HG02970 (cell line): ENCODE measurements at regions not wholly inside any gene's neighbourhood (a gene's known extent, or its start where the extent isn't known, plus 50 kb on each side); places are given as distances from the start of the nearest gene placed in this dataset.
"Not testable (repeated sequence)": the region's sequence is repeated elsewhere in the genome, so short reads cannot be mapped to it uniquely, and the experiment has no call there.

Source experiments
- ATAC-seq: cut with Tn5 transposase; IDR thresholded peaks from one replicate; pipeline ENCODE4 v1.9.1; 2021; ENCODE audit warnings: mild to moderate bottlenecking, moderate library complexity, moderate number of reproducible peaks; ENCODE audit not compliant: unreplicated experiment, low FRiP score

DNA sequence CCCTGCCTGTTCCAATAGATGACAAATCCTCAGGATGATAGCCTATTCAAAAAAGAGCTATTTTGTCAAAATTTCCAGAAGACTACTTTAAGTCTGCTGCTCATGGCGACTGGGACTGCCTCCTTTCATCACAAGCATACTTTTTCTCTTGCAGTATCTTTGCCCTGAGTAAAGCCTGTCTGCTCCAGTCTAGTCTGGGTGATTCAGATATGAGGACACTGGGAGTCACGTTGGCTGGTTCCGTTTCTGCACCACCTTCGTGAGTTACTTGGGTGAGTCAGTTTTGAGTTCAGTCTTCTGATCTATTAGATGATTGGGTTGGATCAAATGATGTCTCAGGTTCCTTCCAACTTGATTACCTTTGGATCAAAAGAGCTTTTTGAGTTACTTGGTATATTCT is 301.3 kb upstream of the STXBP6 start:
- no peak for ATAC-seq

DNA sequence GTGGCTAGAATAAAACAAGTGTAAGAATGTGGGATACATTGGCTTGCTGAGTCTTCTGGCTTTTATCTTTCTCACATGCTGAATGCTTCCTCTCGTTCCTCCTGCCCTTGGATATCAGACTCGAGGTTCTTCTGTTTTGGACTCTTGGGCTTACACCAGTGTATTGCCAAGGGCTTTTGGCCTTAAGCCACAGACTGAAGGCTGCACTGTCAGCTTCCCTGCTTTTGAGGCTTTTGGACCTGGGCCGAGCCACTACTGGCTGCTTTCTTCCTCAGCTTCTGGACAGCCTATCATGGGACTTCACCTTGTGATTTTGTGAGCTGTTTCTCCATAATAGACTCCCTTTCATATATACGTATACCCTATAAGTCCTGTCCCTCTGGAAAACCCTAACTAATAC is 300.9 kb upstream of the STXBP6 start:
- no peak for ATAC-seq

DNA sequence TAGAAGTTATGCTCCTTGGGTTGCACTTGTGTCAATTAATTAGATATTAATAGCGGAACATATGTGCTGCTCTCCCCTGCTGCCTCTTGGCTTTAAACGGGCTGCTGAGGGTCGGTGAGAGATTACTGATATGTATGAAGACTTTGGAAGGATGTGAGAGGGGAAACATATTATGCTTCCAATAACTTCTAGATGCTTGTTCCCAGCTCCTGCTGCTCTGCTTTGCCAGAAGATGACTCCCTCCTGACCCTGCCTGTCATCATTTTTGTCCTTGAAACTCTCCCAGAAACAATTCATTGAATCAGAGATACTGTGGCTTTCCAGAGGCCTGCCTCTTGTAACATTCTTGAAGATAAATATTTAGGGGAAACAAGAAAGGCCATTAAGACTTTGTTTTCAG is 300.1 kb upstream of the STXBP6 start:
- no peak for ATAC-seq

DNA sequence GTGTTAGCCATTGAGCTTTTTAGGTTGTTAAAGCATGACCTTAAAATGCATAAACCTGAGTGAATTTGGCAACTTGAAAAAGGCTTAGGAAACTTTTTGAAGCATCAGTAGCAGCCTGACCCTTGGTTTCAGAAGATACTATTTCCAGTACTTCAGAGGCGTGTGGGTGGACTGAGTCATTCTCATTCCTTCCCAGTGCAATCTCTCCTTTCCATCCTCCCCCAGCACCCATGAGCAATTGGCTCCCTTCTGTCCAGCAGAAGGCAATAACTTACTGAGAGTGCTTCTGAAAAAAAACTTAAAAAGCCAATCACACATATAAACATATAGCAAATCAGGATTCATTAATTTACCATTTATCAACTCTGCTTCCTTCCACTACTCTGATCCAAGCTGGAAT is 299.3 kb upstream of the STXBP6 start:
- ATAC-seq = no peak

DNA sequence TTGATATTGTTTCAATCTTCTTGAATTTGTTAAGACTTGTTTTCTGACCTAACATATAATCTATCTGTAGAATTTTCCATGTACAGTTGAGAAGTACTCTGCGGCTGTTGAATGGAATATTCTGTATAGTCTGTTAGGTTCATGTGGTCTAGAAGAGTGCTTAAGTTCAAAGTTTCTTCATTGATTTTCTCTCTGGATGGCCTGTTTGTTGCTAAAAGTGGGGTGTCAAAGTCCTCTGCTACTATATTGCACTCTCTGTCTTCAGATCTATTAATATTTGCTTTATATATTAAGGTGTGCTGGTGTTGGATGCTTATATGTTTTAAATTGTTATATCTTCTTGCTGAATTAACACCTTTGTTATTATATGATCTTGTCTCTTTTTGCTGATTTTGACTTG is 290.9 kb upstream of the STXBP6 start:
- no peak for ATAC-seq

DNA sequence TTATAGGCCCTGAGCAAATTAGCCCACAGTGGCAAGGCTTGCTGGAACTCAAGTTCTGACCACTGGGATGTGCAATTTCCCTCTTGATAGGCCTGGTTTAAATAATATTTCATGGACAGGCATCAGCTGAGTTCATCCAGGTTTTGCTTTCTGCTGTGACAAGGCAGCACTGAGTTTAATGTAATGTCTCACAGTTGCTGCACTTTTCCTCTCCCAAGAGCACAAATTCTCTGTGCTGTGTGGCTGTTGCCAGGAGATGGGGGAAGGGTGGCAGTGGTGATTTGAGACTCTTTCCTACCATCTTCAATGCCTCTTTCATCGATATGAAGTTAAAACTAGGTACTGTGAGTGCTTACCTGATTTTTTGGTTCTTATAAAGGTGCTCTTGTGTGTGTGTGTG is 272.8 kb upstream of the STXBP6 start:
- no peak for ATAC-seq

DNA sequence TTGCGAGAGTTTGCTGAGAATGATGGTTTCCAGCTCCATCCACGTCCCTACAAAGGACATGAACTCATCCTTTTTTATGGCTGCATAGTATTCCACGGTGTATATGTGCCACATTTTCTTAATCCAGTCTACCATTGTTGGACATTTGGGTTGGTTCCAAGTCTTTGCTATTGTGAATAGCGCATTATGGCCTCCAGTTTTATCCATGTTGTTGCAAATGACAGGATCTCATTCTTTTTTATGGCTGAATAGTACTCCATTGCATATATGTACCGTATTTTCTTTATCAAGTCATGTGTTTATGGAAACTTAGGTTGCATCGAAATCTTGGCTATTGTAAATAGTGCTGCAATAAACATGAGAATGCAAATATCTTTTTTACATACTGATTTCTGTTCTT is 266.1 kb upstream of the STXBP6 start:
- not testable (repeated sequence) for ATAC-seq

DNA sequence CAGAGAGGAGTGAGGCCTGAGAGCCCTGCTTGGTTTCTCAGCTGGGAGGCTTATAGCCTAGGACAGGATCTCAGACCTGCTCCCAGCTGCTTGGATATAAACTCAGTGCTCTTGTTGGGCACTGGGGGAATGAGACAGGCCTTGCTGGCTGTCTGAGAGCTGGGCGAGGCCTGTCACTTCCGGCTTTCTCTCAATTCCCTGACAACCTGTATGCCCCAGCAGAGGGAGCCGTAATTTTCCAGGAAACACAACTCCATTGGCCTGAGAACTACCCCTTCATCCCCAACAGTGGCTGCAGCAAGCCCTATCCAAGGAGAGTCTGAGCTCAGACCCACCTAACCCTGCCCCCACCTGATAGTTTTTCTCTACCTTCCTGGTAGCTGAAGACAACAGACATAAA is 258.3 kb upstream of the STXBP6 start:
- no peak for ATAC-seq

DNA sequence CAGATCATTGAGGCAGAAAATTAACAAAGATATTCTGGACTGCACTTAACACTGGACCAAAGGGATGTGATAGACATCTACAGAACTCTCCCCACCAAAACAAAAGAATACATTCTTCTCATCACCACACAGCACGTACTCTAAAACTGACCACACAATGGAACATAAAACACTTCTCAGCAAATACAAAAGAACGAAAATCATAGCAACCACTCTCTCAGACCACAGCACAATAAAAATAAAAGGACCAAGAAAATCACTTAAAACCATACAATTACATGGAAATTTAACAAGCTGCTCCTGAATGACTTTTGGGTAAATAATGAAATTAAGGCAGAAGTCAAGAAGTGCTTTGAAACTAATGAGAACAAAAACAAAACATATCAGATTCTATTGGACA is 254.0 kb upstream of the STXBP6 start:
- ATAC-seq = no peak

DNA sequence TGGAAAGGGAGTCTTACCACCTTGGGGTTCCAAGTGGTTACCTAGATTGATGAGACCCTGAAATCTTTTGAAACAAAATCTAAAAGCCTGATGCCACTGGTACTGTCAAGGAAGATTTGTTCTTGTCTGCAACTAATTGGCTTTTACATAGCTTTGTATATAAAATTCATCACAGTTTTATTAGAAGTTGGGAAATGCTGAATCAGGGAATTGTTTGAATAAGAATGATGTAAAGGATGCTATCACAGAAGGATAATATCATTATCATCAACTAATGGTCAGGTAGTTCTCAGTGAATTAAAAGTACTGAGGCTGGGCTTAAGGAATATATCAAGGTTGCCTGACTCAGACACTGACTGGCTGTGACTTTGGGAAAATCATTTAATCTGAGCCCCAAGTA is 248.3 kb upstream of the STXBP6 start:
- ATAC-seq = no peak

DNA sequence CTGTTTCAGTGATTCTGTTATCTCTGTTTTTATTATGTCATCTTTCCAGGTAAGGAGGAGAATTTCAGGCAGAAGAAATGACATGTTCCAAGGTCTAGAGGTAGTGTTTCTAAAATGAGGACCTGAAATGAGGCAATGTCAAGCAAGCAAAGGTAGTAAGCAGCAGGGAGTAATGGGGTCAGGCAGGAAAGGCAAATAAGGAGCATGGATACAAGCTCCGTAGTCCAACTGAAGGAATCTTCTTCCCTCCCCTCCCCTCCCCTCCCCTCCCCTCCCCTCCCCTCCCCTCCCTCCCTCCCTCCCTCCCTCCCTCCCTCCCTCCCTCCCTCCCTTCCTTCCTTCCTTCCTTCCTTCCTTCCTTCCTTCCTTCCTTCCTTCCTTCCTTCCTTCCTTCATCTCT is 240.2 kb upstream of the STXBP6 start:
- ATAC-seq = not testable (repeated sequence)

DNA sequence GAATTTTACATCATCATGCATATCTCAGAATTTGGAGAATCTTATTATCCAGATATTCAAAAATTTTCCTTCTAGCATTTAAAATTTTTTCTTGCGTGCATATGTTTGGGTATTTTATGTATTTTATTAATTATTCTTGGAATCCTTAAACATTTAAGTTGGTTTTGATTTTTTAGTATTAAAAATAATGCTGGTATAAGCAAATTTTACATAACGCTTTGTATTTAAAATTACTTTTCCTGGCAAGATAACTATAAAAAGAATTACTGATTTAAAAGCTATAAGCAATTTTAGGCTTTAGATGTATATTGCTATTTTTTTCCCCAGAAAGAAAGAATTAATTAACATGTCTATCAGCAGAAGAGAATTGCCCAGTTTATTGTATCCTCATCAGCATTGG is 224.6 kb upstream of the STXBP6 start:
- no peak for ATAC-seq

DNA sequence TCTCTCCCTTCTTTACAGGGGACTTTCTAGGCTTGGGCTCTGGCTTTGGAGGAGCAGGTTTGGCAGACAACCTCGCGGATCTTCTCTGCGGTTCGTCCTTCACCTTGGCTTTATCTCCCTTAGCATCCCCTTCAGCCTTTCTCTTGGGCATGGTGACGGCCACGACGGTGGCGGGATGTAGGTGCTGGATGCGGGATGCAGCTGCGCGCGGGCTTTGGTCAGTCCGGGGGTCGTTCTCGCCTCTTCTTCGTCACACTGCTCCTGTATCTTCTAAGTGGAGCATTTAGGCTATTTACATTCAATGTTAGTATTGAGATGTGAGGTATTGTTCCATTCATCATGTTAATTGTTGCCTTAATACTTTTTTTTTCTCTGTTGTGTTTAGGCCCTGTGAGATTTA is 217.2 kb upstream of the STXBP6 start:
- no peak for ATAC-seq

DNA sequence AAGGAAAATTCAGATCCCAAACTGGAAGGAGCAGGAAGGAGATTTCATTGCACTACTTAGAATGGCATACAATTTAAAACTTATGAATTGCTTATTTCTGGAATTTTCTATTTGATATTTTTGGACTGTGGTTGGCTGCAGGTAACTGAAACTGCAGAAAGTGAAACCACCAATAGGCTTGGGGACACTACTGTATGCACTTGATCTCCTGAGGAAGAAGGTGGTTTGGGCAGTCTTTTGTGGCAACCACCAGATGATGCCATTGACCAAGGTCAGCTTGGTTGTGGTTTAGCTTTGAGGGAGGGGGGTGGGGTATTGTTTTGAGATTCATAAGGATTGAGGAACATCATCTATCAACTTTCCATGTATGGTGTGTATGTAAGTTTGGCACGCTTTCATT is 209.5 kb upstream of the STXBP6 start:
- ATAC-seq = no peak

DNA sequence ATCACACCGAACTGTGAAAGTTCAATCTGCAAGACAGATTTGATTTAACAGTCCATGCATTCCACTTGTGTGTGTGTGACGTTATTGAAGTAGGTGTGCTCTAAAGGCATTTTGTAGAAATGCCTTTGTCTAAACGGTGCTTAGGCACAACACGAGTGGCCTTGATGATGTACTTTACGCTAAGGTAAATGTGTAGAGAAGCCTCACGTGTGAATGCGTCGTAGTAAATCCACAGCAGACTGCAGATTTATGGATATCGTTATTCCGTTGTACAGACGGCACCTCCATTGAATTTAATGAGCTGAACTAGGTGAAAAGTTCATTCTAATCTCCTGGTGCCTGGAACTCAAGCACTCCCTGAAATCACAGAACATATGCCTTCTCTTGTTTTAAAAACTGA is 202.8 kb upstream of the STXBP6 start:
- no peak for ATAC-seq

DNA sequence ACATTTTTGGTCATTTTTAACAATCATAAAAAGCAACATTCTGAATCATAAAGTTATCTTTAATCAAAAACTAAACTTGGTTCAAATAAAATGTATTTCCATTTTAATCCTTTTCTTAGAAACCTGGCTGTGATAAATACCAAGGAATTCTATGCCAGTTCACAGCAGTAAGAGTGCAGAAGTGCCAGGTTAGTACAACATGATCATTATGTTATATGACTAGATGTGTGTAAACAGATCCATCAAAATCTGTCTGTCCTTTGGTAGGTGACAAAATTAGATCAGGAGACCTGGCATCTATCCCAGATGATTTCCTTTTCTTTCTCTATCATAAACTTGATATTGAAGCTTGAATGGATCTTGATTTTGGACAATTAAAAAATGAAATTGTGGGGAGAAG is 200.6 kb upstream of the STXBP6 start:
- no peak for ATAC-seq

DNA sequence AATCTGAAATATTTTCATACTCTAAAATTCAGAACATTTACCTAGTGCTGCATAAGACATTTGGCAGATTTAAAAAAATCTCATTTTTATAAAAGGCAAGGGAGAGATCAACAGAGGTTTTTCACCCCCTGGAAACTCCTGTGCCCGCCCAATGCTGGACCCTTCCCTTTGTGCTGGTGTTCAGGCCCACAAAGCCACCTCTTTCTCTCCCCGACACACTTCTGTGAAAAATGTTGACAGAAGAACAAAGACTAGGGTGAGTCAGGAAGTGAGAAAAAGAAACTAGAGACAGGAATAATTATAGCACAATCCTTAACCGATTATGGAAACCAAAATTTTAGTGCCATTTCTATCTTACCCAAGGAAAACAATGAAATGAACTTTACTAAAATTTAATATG is 197.7 kb upstream of the STXBP6 start:
- ATAC-seq = no peak

DNA sequence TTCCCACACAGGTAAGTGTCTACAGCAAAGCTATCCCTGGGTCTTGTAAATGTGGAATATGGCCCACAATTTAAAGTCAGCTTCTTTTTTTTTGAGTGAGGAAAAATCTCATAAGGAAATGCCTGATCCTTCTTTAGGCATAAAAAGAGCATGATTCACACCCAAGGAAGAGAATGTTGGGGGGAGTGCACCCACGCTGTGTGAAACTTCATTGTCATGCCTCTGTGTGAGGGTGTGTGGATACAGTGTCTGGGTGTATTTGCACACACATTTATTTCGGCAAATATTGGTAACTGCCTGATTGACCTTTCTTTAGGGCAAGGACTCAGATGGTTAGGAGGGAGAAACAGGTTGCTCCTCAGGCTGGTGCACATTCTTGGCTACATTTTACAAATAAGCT is 196.8 kb upstream of the STXBP6 start:
- ATAC-seq = no peak

DNA sequence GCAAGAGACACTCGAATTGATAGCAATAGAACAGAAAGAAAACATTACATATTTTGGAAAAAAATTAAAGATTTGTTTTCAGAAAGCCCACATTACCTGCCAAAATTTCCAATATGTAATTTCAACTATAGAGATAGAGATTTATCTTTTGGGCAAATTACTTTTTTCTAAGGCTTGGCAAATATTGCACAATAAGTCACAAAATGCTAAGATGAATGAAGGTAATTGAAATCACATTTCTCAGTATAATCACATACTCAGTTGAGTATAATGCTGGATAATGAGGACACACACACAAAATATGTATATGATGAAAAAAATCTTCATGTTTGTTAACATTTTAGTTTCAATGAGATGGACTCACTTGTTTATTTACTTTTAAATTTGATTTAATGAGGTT is 189.2 kb upstream of the STXBP6 start:
- no peak for ATAC-seq

DNA sequence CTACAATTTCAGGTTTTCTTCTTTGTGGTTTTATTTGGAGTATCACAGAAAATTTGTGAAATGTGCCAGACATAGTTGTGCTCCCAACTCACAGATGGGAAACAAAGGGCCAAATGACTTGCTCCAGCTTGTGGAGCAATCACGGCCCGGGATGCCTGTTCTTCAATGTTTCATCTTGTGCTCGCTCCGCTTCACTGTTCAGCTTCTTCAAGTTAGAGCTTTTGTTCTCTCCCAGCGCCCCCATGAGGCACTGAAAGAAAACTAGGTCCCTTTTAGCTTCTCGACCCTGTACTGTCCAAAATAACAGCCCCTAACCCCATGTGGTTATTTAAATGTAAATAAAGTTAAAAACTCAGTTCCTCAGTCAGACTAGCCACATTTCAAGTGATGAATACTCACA is 187.9 kb upstream of the STXBP6 start:
- ATAC-seq = no peak

DNA sequence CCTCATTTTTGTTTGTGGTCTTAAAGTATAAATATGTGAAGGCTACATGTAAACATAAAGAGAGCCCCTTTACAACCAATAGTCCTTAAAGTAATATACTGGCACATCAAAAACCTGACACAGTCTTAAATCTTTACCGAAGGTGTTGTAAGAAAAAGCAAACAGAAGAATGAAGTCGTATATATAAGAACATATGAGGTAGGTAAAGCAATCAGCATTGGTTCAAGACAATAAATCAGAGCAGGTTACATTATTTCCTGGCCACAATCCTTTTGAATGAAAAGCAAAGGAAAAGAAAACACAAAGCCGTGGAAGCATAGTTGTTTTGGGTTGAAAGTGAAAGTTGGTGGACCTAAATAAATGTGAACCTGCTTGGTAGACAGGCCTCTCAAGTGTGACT is 183.7 kb upstream of the STXBP6 start:
- no peak for ATAC-seq

DNA sequence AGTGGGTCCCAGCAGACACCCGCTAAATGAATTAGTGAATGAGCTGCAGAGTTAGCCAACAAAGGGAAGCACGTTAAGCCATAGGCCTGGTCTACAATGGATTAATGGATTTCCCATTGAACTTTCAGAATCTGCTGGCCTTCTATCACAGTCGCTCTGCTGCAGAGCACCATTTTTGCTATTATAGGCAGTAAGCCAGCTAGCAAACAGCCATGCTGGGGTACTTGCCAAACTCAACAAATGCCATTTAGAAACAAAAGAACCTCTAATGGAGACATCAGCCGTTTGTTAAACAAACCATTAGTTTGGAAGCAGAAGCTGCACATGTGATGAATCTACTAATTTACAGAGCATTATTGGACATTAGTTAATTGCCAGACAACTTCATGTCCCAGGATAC is 181.1 kb upstream of the STXBP6 start:
- no peak for ATAC-seq

DNA sequence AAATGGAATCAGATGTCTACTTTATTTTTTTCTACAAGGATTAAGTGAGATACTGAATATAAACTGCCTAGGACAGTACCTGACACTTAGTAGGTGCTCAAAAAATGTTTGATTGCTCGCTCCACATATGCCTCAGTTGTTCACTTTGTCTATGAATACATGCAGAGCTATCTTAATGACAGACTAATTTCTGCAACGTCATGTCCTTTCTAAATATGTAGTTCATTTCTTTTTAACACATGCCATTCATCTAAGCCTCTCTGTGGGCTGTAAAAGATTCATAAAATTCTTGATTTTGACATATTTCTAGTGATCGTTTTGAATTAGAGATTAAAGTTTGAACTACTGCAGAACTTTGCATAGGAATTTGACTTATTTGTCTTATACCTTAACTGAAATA is 176.3 kb upstream of the STXBP6 start:
- ATAC-seq = no peak

DNA sequence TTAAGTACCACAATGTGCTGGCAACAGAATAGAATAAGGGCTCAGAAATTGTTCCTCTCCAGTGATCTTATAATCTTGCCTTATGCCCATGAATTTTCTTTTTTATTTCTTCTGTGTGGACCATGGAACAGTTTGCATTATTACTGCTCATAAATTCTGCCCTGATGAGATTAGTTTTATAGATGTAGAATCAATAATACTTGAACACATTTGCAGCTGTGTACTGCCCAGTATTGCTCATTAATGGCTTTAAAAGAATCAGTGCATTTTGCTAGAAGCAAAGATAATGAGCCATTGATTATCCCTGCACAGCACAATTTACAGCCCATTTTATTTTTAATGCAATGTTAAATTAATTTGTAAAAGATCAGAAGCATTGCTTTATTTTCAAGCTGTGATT is 172.3 kb upstream of the STXBP6 start:
- no peak for ATAC-seq
